ENCODE measurements at regions not wholly inside any gene's neighbourhood (a gene's known extent, or its start where the extent isn't known, plus 50 kb on each side); places are given as distances from the start of the nearest gene placed in this dataset.
"Not testable (repeated sequence)": the region's sequence is repeated elsewhere in the genome, so short reads cannot be mapped to it uniquely, and the experiment has no call there.

GRCh38 chr1:81226603-81226928, 574.2 kb upstream of the ADGRL2 start:
- no peak for DNase-seq
- intact Hi-C loops (cut with DNase I) = no loop called here

GRCh38 chr1:81225789-81226602, 574.7 kb upstream of the ADGRL2 start:
- DNase-seq = no peak
- intact Hi-C loops (cut with DNase I) = no loop called here

- no peak for DNase-seq
- intact Hi-C loops (cut with DNase I) = no loop called here
Observed at GRCh38 chr1:81224222-81224621, 576.5 kb upstream of the ADGRL2 start.

- intact Hi-C loops (cut with DNase I) = no loop called here
- DNase-seq = no peak
Observed at GRCh38 chr1:81221564-81221963, 579.2 kb upstream of the ADGRL2 start.

DNA sequence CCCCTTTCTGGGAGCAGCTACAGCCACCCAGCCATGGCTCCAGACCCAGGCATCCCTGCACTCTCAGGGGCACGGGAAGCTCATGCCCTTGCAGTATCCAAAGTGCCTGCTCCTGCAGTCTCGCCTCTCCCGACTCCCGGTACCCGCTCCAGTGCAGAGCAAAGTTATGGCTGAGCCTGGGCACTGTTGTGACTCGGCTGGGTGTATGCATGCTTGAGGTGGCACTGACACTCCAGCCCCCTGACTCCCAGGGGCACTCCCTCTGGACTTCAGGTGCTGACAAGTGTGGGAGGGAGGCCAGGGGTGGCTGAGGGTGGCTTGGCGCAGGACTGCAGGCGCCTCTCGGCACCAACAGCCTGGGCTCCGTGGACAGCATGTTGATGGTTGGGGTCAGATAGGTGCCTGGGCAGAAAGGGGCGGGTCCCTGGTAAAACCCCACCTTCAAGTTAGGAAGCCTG, 580.1 kb upstream of the ADGRL2 start:
- peak in 1 of 42 donors; percentile 32 for DNase-seq
- intact Hi-C loops (cut with DNase I) = no loop called here

- intact Hi-C loops (cut with DNase I) = no loop called here
- DNase-seq = no peak
Observed at GRCh38 chr1:81217058-81217457, 583.7 kb upstream of the ADGRL2 start.

- DNase-seq = no peak
- intact Hi-C loops (cut with DNase I) = no loop called here
Observed at GRCh38 chr1:81213279-81213678, 587.5 kb upstream of the ADGRL2 start.

- no peak for DNase-seq
- intact Hi-C loops (cut with DNase I) = no loop called here
Observed at GRCh38 chr1:81209461-81209860, 591.3 kb upstream of the ADGRL2 start.

GRCh38 chr1:81208441-81208840, 592.3 kb upstream of the ADGRL2 start:
- intact Hi-C loops (cut with DNase I) = no loop called here
- DNase-seq = no peak

GRCh38 chr1:81205956-81206355, 594.8 kb upstream of the ADGRL2 start:
- intact Hi-C loops (cut with DNase I) = no loop called here
- DNase-seq = no peak

- DNase-seq = no peak
- intact Hi-C loops (cut with DNase I) = no loop called here
Observed at GRCh38 chr1:81201779-81202178, 599.0 kb upstream of the ADGRL2 start.

- no peak for DNase-seq
- intact Hi-C loops (cut with DNase I) = no loop called here
Observed at GRCh38 chr1:81197591-81197990, 603.1 kb upstream of the ADGRL2 start.

DNA sequence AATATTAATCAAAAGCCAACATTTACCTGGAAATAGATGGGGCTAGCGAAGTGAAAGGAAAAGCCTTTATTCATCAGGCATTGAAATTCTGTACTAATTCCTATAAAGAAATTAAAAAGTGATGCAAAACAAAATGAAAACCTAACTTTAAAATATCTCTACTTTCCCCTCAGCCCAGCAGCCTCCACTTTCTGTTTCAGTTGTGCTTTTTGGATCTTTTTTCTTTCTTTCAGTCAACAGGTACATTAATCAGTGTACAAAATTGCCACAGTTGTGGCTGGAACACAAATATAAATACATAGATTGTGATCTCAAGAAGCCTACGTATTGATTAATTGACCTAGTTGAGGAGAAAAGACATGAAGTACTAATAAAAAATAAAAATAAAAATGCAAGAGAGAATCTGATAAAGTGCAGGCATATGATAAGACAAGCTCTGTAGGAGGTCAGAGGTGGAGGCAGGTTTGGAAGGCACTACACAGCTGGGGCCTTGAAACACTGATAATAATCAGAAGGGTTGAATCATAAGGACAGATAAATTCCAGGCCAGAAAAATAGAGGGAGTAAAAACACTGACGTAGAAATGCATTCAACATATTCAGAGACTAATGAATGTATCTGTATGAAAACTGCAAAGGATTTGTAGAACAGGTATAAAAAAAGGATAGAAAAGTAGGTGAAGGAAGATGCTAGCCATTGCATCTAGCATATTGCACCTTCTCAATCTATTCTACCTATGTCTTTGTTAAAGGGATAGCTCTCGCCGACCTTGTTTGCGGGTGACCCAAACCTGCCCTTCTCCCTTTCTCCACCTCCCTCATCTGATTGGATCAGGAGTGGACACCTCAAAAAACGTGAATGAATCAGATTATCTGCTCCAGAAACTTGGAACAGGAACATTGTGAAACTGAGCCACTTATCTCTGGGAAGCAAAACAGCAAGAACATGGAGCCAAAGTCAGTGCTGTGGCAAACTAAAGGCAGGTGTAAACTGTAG, 607.8 kb upstream of the ADGRL2 start:
- intact Hi-C loops (cut with DNase I) = no loop called here

DNA sequence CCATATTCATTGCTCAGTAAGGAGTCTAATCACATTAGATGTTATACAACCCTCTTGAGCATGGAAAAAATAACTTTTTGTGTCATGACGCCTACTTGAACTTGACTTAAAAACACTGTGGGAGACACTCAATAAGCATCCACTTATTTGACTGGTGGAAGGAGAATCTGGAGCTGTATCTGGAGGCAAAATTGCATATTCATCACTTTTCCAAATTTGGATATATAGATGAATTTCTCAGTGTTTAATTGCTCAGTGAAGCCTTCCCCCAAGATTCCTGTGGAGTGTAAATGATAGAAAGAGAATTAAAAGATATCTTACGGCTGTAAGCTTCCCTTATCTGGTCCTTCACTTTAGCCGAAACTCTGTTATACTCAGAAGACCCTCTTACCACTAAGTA, 610.7 kb upstream of the ADGRL2 start:
- DNase-seq = peak in 1 of 42 donors; percentile 9
- intact Hi-C loops (cut with DNase I) = no loop called here

More for the DNA sequence above, 607.8 kb upstream of the ADGRL2 start:
- DNase-seq = no peak

- no peak for DNase-seq
- intact Hi-C loops (cut with DNase I) = no loop called here
Observed at GRCh38 chr1:81187635-81188034, 613.1 kb upstream of the ADGRL2 start.

DNA sequence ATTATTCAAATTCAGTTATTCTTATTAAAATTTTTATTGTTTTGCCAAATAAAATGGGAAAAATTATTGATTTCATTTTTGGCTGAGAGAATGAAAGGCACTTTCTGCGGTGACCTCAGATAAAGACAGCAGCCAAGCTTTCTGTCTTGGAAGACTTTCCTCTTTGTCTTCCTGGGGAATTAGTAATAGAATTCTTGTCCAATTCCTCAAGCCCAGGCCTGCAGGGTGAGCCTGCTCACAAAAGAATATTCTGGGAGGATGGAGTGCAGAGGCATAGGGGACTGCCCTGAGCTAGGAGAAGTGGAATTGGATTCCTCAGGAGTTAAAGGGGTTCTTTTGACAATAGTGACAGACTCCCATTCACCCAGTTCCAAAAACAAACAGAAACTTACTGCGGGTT, 614.5 kb upstream of the ADGRL2 start:
- intact Hi-C loops (cut with DNase I) = no loop called here
- DNase-seq = no peak

GRCh38 chr1:81183553-81183952, 617.2 kb upstream of the ADGRL2 start:
- intact Hi-C loops (cut with DNase I) = no loop called here
- no peak for DNase-seq

- intact Hi-C loops (cut with DNase I) = no loop called here
- DNase-seq = no peak
Observed at GRCh38 chr1:81183051-81183450, 617.7 kb upstream of the ADGRL2 start.

GRCh38 chr1:81179242-81179641, 621.5 kb upstream of the ADGRL2 start:
- intact Hi-C loops (cut with DNase I) = no loop called here
- no peak for DNase-seq

- DNase-seq; intact Hi-C loops (cut with DNase I): not testable (repeated sequence)
Observed at GRCh38 chr1:81178431-81179093, 622.2 kb upstream of the ADGRL2 start.
